Dermis microvascular lymphatic vessel endothelial cell (primary cell): ENCODE measurements at regions not wholly inside any gene's neighbourhood (a gene's known extent, or its start where the extent isn't known, plus 50 kb on each side); places are given as distances from the start of the nearest gene placed in this dataset.

Source experiments
- DNase-seq, 2 donors: peaks; one replicate each; pipeline versions ENCODE4 v3.0.0 to v3.0.0-alpha.2; 2010; ENCODE audit warnings: low read depth in 2 of 2

DNA sequence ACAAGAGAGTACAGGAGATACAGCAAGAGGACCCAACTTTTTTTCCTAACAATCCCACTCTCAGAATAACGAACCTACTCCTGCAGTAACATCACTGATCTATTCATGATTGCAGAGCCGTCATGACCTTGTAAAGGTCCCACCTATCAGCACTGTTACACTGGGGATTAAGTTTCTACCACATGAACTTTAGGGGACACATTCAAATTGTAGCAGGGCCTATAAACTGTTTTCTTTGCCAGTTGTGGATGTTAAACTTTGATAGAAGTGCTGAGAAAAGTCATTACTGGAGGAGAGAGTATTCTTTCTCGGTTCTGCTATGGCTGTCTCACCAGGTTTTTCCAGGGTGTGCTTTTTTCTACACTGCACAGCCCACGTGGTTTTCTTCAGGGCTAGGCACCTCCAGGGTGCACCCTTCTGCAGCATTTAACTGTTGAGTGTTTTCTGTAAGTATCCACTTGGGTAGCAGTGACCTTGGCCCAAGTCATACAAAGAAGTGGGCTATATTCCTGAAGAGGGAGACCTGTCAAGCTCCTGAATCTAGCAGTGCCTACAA is 131.6 kb upstream of the AHR start:
- DNase-seq, result no peak

DNA sequence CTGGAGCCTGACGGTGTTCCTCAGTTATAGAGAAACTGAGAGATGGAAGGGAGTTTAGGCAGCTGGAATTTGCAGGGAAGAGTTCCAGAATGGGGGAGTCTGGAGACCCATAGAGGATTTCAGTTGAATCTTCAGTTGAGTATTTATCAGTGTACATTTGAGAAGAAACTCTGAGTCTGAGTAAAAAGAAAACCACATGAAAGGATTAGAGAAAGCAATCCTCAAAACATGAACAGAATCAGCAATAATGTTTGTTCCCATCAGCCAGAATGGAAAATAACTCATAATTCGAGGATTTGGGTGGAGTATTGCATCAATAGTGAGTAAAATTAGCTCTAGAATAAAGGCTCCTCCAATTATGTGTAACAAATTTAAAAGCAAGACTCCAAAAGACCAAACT is 130.0 kb upstream of the AHR start:
- no peak for DNase-seq

DNA sequence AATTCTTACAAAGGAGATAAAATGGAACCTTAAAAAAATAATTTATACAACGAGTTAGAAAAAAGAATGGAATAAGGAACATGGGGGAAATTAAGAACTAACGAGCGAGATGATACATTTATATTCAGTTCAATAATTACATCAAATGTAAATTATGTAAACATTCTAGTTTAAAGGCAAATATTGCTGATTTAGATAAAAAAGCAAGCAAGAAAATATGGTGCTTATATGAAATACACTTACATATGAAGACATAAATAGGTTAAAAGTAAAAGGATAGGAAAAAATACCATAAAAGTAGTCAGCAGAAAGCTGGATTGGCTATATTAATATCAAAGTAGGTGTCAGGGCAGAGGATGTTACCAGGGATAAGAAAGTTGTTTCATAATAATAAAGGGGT is 127.0 kb upstream of the AHR start:
- DNase-seq, result no peak

DNA sequence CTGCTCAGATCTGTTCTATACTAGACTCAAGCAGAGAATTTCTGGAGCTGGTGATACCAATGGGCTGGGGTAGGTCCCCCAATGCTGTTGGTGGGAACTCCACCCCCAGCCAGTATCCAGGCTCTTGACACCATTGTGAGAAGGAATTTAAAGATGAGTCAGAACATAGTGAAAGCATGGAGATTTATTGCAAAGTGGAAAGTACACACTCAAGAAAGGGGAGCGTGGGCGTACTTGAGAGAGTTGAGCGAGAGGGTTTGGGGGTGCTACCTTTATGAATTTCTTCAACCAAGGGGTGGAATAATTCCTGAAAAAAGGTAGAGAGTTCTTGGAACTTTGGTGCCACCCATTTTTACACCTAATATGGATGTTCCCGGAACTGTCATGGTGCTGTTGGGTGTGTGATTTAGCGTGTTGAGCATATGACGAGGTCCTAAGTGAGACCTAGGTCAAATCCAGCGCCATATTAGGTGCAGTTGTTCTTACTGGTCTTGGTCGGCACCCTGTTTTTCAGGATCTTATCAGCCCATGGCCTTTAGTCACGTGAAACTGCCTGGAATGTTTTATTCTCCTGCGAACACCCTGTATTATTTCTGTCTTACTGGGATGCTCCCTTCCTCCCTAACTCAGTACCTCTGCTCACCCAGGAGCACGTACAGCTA is 122.0 kb upstream of the AHR start:
- DNase-seq, result no peak

DNA sequence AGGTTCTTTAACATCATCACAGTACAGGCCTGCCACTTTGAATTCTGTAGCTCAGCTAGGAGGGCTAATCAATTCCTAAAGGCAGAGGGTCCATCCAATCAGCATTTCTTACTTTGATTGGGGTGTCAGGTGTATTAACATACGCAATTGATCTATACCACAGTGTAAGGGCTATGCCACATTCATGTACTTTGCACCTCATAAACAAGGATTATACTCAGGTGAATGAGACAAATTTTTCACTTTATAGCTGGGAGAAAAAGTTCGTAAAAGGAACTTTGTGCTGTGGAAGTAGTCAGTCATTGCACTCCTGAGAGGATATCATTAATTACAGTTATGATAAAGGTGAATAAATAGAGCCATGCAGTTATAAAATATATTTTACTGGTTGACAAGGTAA is 119.9 kb upstream of the AHR start:
- no peak for DNase-seq

DNA sequence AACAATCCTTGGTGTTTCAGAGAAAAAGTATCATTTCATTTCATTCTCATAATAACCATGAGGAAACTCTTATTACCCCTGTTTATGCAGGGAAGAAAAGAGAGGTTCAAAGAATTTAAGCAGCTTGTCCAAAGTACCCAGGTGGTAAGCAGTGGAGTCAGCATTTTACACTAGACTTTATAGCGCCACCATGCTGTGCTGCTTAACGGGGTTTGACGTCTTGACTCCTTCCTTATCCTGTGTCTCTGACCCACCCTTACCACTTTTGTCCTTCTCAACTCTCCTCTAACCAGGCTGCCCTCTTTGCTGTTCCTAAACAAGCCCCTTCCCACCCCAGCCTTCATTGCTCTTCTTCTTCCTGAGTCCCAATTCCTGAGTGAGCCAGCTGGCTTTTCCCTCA is 117.0 kb upstream of the AHR start:
- no peak for DNase-seq

DNA sequence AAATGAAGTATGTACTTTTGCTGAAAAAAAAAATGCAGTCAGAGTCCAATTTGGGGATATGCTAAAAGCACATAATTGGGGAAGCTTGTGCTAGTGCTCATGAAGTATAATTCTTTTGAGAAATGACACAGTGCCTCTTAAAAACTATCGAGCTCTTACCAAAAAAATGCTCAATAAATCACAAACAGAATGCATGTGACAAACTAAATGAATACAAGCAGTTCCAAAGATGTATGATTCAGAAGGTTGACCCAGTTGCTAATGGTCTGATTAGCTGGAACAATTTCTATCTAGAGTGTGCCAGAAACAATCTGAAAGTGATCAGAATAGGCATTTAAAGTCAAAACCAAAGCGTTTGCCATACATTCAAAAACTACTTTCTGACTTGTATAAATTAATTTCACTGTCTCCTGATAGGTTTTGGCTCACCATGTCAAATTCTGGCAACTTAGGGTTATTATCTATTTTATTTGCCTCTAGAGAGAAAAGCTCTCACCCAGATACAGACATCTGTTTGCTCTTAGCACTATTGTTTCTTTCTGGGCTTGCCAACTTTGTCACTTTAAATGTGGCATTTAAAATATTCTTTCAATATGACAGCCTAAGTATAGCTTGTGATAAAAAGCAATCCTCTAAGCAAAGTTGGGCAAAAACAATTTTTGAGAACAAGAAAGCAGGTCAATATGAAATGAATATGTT is 114.7 kb upstream of the AHR start:
- no peak for DNase-seq

DNA sequence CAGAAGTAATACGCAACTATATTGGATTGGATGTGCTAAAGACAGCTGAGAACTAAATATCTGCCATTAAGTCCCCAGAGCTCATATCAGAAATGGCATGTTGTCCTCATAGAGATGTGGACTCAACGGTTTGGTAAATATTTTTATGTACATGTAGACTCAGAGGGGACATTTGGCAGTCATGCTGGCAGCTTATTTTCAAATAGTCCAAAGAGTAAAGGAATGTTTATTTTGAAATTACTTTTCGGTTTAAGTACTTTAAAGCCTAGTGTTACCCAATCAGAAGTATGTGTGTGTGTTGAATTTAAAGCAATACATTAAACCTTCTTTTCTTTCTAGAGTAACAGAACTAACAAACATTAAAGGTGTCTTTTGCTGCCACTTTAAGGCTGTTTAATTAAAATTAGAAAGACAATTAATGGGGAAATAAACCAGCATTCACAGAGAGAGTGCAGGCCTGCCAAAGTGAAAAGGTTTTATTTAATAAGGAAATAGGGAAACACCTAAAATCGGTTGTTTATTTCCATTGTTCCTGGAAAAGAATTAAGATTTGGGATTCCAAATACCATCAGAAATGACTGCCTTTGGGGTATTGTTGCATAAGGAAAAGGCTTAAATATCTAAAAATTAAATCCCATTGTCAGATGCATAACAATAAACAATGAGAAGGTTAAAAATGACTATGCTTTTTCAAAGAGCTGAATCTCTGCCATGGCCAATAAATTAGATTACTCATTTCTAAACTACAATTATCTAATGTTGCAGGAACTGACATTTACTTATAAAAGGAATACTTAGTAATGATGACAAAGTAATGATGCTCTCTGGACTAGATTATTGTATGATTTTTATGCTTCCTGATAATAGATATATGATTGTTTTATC is 113.4 kb upstream of the AHR start:
- DNase-seq, result peak in 1 of 2 donors; percentile 8

DNA sequence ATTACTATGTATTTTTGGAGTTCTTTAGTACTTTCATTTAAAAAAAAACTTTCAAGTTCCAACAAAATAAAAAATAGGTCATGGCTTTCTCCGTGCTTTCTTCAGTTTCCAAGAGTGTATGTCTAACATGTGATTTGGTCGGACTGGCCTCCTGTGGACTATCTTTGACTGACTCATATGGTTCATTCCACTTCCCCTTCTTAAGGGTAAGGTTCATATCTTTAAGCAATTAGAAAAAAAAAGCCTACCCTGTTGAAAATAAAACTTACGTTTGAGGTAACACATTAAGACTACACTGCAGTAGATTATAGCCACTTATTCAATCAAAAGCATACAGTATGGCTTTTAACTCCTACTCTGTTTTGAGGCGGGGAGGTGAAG is 112.8 kb upstream of the AHR start:
- DNase-seq, result peak in 1 of 2 donors; percentile 5

DNA sequence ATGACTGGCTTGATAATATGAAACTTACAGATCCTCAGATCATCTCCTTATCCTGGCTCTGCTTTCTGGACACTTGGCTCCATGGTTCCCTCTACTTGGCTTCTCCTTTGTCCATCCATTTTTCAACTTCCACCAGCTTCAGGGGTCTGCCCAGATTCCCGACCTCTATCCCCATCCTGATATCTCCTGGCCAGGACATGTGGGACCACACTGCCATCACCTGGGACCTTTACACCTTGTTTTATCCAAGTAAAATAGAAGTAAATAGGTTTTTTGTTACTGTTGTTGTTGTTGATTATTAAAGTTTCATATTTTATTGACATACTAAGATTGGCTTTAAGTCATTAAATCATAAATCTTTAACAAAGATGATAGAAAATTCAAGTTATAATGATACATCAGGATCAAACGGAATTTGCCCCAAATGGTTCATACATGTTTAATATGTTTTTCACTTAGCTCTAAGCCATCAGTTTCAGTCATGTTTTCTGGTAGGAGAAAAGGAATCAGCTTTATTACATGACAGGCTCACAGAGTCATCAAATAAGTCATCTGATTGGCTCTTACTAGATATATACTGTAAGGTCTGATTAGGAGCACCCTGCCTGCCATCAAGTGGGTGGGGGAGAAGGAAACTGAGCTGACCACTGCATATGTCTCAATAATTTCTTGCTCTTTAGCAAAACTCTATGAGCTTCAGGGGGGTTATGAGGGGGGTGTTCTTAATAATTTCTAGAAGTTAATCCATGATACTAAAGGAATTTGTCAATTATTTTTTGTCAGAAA is 111.5 kb upstream of the AHR start:
- no peak for DNase-seq

DNA sequence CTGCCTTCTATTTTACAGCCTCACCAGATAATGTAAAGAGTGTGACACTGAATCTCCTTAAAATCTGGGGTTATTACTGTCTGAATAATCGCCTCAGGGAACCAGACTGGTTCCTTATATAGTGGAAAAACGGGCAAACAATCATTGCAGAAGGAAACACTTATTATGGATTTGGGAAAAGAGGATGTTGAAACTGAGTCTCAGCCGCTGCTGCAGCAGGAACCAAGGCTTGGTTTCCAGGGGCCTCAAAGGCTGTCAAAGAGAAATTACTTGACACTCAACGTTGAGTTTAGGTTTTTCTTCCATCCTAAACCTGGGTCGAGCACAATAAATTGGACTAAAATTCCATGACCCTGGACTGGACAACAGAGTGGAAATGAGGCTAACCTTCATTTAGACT is 103.8 kb upstream of the AHR start:
- no peak for DNase-seq

DNA sequence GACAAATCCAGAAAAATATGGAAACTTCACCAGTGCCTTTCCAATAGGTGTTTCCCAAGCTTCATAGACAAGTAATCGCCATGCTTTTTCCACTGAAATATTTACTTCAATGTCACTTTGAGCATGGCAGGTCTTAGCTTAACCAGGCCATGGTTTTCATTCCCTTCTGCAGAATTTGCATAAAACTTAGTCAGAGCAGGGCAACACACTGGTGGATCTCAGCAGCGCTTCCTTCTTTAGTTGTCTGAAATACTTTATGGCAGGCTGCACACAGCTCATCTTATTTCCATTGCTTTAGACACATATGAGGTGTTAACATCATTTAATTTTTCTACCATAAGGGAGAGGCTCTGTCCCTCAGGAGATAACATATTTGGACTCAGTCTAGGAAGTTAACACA is 102.9 kb upstream of the AHR start:
- DNase-seq, result no peak

DNA sequence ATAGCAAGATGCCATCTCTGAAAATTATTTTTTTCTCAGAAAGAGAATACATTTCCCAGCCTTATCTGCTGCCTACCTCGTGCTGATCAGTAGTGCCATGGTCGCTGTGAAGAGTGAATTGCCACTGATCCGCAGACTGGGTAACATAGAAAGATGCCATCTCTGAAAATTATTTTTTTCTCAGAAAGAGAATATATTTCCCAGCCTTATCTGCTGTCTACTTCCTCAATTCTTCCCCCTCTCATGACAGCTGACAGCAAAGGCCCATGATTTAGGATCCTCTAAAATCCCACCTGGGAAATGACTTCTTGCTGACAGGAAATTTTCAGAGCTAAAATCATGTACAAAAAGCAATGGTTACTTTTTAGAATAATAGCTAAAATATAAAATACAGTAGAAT is 92.5 kb upstream of the AHR start:
- DNase-seq, result no peak

DNA sequence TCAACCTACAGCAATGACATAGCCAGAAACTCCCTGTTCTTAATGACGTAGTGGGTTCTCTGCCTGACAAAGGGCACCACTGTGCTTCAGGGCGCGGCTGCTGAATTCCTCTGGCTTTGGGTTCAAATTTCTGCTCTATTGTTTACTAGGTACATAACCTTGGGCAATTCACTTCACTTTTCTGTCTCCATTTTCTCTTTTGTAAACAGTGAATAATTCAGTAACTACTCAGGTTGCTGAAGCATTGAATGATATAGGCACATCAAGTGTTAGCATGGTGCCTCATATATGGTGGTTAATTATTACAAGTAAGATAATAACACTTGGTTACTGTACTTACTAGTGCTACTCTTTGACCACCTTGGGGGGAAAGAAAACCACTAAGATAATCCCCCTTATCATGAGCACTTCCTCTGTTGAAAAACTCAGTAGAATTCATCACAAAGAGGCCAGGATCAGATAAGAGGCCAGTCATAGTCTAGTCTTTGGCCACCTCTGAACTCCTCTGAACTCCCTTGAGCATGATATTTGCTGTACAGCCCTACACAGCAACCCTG is 92.0 kb upstream of the AHR start:
- no peak for DNase-seq

DNA sequence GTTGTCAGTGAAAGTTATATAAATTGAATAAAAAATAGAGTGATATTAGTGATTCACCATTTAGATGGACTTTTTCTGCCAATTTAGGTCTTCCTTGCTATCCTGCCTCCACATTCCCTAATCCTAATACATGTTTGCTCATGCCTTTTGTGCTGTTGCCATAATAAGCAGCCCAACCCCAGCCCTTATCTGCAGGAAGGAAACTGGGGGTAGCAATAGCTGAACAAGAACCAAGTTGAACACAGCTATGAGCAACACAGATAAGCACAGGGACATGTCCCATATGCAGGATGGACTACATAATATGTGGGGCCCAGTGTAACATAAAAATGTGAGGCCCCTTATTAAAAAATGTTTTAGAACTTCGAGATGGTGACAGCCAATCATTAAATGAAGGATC is 91.2 kb upstream of the AHR start:
- peak; percentile 59 to 81 for DNase-seq

DNA sequence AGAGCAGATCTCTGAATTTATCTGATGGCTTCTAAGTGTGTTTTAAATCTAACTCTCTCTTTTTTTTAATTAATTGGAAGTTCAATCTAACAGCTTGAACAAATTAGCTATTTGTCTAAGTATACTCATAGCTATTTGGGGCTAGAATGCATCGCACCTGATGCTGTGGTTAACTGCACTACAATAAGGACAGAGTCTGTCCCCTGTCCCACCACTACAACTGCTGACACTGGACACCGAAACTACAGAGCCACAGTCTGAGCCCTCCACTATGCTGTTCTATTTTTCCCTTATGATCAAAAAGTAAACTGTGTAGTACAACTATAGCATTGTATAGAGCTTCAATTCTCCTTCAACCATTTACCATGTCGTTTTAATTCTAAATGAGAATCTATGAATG is 89.4 kb upstream of the AHR start:
- DNase-seq, result no peak

DNA sequence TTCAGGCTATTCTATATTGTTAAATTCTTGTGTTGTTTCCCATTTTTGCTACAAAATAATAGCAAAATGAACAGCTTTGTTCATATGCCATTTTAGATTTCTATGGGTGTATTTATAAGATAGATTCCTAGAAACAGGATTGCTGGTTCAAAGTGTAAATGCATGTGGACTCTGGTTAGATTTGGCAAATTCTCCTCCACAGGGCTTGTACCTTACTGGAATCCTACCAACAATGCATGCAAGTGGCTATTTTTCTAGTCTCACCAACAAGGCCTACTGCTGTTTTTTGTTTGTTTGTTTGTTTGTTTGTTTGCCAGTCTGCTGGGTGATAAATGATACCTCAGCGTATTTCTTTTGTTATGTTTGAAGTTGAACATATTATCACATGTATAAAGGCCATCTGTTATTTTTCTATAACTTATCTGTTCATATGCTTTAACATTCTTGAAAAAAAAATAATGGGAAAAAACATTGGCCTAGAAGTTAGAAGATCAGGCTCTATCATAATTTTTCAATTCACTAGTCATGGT is 87.1 kb upstream of the AHR start:
- no peak for DNase-seq

DNA sequence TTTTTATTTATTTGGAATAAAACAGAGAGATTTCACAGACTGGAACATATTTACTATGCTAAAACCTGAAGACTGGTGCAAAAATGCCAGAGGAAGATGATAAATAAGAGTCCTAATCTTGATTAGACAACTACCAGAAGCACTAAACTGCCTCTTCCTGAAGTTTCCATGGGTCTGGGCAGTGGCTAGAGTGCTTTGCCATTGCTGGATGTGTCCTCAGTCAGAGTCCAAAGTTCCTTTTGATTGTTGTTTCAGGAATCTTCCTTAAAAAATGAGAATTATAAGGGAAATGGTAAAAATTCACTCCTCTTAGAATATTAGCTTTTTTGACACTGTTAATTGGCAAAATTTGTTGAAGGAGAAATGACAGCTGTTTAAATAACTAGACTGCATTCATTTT is 86.3 kb upstream of the AHR start:
- DNase-seq, result no peak

DNA sequence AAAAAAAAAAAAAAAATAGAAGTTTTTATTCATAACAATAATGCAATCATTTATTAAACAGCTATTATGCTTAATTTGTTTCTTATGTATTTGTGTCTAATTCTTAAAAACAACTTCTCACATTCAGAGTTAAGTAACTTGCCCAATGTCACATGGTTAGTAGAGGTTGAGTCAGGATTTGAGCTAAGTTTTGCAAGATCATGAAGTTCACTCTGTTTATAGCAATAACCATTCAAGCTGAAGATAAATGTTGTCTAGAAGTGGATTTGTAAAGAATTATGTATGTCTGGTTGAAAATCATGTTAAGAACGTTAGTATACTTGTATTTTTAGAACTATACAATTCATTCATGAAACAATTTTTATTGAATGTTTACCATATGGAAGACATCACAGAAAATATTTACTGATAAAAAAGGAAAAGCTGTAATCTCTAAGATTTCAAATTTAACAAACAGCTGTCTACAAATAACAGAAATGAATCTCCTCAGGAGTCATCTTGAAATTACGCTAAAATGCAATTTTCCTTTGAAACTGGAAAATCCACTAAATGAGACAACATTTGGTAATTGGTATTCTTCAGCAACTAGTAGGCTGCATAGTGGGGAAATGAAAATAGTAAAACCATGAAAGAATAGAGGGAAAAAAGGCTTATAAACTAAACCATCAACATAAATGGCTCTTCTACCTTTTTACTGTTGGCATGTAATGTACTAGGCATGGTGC is 70.5 kb upstream of the AHR start:
- DNase-seq, result no peak

DNA sequence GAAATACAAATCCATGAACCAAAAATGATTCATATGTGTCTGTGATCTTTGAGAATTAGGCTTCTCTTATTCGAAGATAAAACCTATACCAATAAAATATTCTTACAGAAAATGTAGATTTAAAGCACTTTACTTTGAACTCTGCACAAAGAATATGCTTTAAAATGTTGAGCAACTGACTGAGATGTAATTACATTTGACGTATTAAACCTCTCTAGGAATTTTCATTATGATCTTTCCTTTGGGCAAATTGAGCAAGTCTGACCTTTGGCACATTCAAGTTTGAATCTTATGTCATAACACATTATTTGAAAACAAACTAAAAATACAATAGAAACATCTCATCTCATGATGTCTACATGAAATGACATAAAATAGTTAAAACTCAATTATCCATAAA is 69.2 kb upstream of the AHR start:
- no peak for DNase-seq
